ENCODE measurements at regions not wholly inside any gene's neighbourhood (a gene's known extent, or its start where the extent isn't known, plus 50 kb on each side); places are given as distances from the start of the nearest gene placed in this dataset.
"Not testable (repeated sequence)": the region's sequence is repeated elsewhere in the genome, so short reads cannot be mapped to it uniquely, and the experiment has no call there.

DNA sequence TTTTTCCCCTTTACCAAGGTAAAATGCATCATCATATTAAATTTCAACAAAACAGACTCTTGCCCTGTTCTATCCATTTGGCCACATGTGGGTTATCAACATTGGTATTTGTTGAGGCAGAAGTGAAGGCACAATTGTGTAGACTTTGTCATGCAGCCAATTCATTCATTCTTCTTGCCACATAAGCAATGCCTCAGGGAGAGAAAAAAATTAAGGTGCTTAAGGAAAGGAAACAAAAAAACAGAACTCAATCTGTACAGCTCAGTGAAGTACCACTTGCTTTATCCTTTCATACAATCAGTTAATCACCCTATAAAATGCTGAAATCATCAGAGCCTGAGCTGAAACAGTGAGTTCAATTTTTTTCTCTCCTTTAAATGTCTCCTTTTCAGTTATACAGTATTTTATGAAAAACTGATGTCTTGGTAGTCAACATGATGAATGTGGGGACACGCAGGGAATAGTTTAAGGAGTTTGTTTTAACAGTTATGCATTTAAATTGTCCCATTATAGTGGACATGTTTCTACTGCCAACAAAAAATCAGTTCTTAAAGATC, 588.9 kb downstream of the MFSD1 start:
- no peak overlapping the region for H3K4me3 ChIP-seq (ENCODE audit: low read depth, low read length)
- TF ChIP-seq CTCF (IDR thresholded peaks at IDR 0.05; ENCODE audit: insufficient read depth, low read length, poor library complexity, severe bottlenecking), result no peak
- no peaks in the 10 kb centered on the region for H3K27me3 ChIP-seq (ENCODE audit: control insufficient read depth, insufficient read depth, low read length)
- DNase-seq (ENCODE audit: low read depth), result no peak
- H3K36me3 ChIP-seq (ENCODE audit: control insufficient read depth, insufficient read depth, low read length), result no peaks in the 10 kb centered on the region

- not testable (repeated sequence) for H3K27me3 ChIP-seq (ENCODE audit: control insufficient read depth, insufficient read depth, low read length); DNase-seq (ENCODE audit: low read depth); H3K36me3 ChIP-seq (ENCODE audit: control insufficient read depth, insufficient read depth, low read length); H3K4me3 ChIP-seq (ENCODE audit: low read depth, low read length)
Measured at GRCh38 chr3:159397683-159398082, 591.0 kb upstream of the IL12A start.

DNA sequence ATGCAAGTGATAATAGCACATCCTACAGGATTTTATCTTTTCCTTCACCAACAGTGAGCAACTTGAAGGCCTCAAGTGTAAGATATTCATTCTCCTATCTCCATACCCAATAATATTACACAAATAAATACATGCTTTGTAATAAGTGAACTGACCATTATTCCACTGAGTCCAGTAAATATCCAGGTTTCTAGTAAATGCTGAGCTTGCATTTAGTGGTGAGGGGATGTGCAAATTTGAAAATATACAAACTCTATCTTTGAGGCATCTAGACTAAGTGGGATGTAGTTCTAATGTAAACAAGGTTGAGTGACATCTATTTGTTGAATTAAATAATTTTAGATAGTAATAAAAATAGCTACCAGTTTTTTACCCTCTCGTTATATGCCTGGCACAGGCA, 587.6 kb upstream of the IL12A start:
- no peaks in the 10 kb centered on the region for H3K27me3 ChIP-seq (ENCODE audit: control insufficient read depth, insufficient read depth, low read length)
- H3K36me3 ChIP-seq (ENCODE audit: control insufficient read depth, insufficient read depth, low read length), result no peaks in the 10 kb centered on the region
- H3K4me3 ChIP-seq (ENCODE audit: low read depth, low read length), result no peak overlapping the region
- TF ChIP-seq CTCF (IDR thresholded peaks at IDR 0.05; ENCODE audit: insufficient read depth, low read length, poor library complexity, severe bottlenecking), result no peak
- no peak for DNase-seq (ENCODE audit: low read depth)

- H3K4me3 ChIP-seq (ENCODE audit: low read depth, low read length); H3K36me3 ChIP-seq (ENCODE audit: control insufficient read depth, insufficient read depth, low read length); H3K27me3 ChIP-seq (ENCODE audit: control insufficient read depth, insufficient read depth, low read length); DNase-seq (ENCODE audit: low read depth): not testable (repeated sequence)
Measured at GRCh38 chr3:159409711-159410110, 578.9 kb upstream of the IL12A start.

DNA sequence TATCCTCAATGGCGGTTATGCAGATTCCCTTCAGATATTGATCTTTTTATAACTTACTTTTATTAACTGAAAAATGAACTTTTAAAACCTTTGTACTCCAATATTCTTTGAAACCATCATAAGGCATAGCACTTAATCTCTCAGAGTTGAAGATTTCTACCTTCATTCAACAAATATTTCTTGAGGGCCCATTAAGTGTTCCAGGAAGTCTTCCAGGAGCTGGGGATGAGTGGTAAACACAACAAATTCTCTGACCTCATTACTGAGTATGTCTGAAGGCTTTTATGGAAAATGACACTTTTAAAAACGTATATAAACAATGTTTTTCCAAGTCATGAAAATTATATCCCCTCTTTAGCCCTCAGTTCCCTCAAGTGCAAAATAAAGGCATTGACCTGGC, 575.3 kb upstream of the IL12A start:
- Histone ChIP-seq H3K4me3 (ENCODE audit: low read depth, low read length) (no peak overlapping the region), H3K27me3 (ENCODE audit: control insufficient read depth, insufficient read depth, low read length) (no peaks in the 10 kb centered on the region), H3K36me3 (ENCODE audit: control insufficient read depth, insufficient read depth, low read length) (no peaks in the 10 kb centered on the region)
- TF ChIP-seq CTCF (IDR thresholded peaks at IDR 0.05; ENCODE audit: insufficient read depth, low read length, poor library complexity, severe bottlenecking), result no peak
- no peak for DNase-seq (ENCODE audit: low read depth)

GRCh38 chr3:159416856-159417255, 571.8 kb upstream of the IL12A start:
- DNase-seq (ENCODE audit: low read depth), result no peak
- no peaks in the 10 kb centered on the region for H3K27me3 ChIP-seq (ENCODE audit: control insufficient read depth, insufficient read depth, low read length)
- no peak overlapping the region for H3K4me3 ChIP-seq (ENCODE audit: low read depth, low read length)
- no peak for TF ChIP-seq CTCF (IDR thresholded peaks at IDR 0.05; ENCODE audit: insufficient read depth, low read length, poor library complexity, severe bottlenecking)
- H3K36me3 ChIP-seq (ENCODE audit: control insufficient read depth, insufficient read depth, low read length), result no peaks in the 10 kb centered on the region

DNA sequence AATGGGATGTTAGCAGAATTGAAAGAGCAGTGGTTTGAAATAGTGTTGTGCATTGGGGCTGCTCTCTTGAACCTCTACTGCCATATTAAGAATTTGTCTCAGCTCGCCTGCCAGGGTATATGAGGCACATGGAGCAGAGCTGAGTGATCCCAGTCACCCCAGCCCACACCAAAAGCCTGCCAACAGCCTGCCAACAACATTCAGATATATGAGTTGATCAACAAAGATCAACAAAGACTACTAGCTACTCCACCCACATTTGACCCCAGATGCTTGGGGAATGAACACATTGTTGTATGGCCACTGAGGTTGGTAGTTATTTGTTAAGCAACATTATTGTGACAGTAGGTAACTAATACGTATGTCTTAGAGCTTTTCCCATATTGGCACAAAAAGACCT, 570.9 kb upstream of the IL12A start:
- Histone ChIP-seq H3K4me3 (ENCODE audit: low read depth, low read length) (no peak overlapping the region), H3K36me3 (ENCODE audit: control insufficient read depth, insufficient read depth, low read length) (no peaks in the 10 kb centered on the region), H3K27me3 (ENCODE audit: control insufficient read depth, insufficient read depth, low read length) (no peaks in the 10 kb centered on the region)
- no peak for TF ChIP-seq CTCF (IDR thresholded peaks at IDR 0.05; ENCODE audit: insufficient read depth, low read length, poor library complexity, severe bottlenecking)
- no peak for DNase-seq (ENCODE audit: low read depth)
